GM10248 (cell line): ENCODE measurements at regions not wholly inside any gene's neighbourhood (a gene's known extent, or its start where the extent isn't known, plus 50 kb on each side); places are given as distances from the start of the nearest gene placed in this dataset.

Experiments used
- CTCF ChIA-PET: fragments of 300-600 bp; sonication (Branson Sonifier 250); formaldehyde crosslinking; extraction: SDS; loops from one replicate; lab custom pipeline; 2021; ENCODE audit warnings: antibody characterized with exemption; lab: Yijun Ruan, JAX
- POLR2A ChIA-PET: fragments of 350-650 bp; sonication (Branson Sonifier 250); formaldehyde crosslinking; extraction: SDS; loops from one replicate; lab custom pipeline; 2020; ENCODE audit warnings: antibody characterized with exemption; lab: Yijun Ruan, JAX
- DNase-seq: peaks from one replicate; pipeline ENCODE4 v3.0.0; 2012; ENCODE audit errors: extremely low spot score
- TF ChIP-seq, protein P1 (sequence below): IDR thresholded peaks from 2 replicates; pipeline ENCODE4 v1.5.1; 2012; ENCODE audit warnings: mild to moderate bottlenecking, low read depth; ENCODE audit errors: extremely low read depth, missing control alignments, control extremely low read depth

DNA sequence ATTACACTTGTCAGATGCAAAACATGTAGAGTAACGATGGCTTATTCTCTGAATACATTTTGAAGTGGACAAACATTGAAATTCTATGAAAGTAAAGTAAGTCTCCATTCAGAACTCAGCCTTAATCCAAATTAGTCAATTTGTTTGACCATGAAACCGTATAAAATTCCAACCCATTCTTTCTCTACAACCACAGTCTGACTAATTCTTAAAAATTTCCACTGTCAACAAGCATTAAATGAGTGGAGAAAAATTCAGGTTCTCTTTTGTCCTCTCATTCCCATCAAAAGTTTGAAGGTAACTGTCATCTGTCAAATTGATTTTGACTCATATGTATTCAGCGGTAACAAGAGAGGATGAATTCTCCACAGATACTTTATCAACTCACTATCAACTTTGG, 1031.5 kb downstream of the SORCS1 start:
- TF ChIP-seq, protein P1, sequence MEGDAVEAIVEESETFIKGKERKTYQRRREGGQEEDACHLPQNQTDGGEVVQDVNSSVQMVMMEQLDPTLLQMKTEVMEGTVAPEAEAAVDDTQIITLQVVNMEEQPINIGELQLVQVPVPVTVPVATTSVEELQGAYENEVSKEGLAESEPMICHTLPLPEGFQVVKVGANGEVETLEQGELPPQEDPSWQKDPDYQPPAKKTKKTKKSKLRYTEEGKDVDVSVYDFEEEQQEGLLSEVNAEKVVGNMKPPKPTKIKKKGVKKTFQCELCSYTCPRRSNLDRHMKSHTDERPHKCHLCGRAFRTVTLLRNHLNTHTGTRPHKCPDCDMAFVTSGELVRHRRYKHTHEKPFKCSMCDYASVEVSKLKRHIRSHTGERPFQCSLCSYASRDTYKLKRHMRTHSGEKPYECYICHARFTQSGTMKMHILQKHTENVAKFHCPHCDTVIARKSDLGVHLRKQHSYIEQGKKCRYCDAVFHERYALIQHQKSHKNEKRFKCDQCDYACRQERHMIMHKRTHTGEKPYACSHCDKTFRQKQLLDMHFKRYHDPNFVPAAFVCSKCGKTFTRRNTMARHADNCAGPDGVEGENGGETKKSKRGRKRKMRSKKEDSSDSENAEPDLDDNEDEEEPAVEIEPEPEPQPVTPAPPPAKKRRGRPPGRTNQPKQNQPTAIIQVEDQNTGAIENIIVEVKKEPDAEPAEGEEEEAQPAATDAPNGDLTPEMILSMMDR, result no peak
- DNase-seq, result no peak
- POLR2A ChIA-PET, result no interaction called here
- CTCF ChIA-PET, result interaction anchor here (0.8 kb wide), 1 partner anchor 15 kb away, joined by 3 read pairs; no protein-coding TSS in a partner anchor

DNA sequence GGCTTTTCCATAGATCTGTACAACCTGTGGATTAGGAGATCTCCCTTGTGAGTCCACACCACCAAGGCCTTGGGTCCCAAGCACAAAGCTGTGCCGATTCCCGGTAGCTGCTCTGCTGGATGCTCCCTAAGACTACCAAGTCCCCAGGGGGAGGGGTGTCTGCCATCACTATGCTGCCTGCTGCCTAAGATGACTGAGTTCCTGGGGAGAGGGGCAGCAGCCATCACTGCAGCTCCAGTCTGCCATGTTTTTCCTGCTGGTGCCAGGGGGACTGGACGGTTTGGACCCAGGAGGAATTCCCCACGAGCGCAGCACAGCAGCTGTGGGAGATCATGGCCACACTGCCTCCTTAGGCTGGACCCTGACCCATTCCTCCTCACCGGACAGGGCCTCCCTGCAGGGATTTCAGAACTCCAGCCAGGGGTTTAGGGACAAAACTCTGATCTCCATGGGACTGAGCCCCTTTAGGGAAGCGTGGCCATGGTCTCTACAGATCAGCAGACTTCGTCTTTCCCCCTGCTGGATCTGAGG, 1049.8 kb downstream of the SORCS1 start:
- ChIA-PET POLR2A (no interaction called here), CTCF (no interaction called here)
- TF ChIP-seq, protein P1, result no peak

DNA sequence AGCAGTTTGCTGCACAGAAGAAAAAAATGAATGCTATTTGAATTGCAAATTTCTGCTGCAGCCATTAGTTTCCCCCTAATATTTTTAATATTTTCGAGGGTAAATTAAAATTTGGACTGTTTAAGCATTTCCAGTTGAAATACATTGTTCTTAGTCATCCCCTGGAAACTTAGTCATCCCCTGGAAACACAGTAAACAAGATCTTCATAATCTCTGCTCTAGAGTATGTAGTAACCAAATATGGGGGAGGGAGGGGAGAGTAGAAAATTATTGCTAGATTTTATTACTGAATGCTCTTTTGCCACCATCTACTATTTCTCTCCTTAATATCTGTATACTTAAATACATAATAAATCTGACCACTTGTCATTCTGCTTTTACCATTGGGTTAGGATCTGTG, 1053.3 kb downstream of the SORCS1 start:
- TF ChIP-seq, protein P1, result no peak
- ChIA-PET CTCF (no interaction called here), POLR2A (interaction anchor here (0.6 kb wide), 1 partner anchor 157 kb away, joined by 4 read pairs; no protein-coding TSS in a partner anchor)
- no peak for DNase-seq

More for the DNA sequence above, 1049.8 kb downstream of the SORCS1 start:
- no peak for DNase-seq

DNA sequence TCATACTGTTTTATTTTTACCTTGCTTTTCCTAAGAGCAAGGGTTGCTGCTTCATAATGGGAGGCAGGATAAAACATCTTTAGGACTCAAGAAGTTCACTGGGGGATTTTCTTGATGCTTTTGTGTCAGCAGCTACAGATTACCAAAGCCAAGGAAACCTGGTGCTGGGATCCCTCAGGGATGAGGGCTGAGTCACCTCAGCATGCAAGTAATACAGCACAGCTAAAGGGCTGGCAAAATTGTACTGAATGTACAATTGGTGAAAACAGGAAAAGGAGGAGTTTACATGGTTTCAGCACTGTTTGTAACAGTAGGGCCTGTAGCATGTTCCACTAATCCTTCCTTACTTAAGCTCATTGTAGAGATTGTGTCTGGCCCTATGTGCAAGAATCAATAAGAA, 1056.8 kb downstream of the SORCS1 start:
- CTCF ChIA-PET, result no interaction called here

DNA sequence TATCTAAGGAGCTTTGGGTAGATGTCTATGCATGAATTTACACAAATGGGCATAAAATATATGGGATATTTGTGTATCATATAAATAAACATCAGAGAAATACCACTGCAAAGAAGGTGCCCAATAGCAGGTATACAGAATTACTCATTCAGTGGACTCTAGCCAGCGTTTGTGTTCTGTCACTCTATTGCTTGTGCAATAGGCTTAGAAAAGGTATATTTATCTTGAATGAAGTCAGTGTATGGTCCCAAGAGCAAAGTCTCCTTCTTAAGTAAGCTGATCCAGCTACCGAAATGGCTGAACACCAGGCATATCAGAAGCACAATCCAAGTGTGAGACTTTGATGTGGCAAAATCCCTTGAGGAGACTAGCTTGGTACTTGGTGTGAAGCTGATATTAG, 1058.4 kb downstream of the SORCS1 start:
- TF ChIP-seq, protein P1, result no peak
- DNase-seq, result no peak
- CTCF ChIA-PET, result no interaction called here
- POLR2A ChIA-PET, result no interaction called here

More for the DNA sequence above, 1056.8 kb downstream of the SORCS1 start:
- DNase-seq, result no peak
- POLR2A ChIA-PET, result no interaction called here
- TF ChIP-seq, protein P1, result no peak

DNA sequence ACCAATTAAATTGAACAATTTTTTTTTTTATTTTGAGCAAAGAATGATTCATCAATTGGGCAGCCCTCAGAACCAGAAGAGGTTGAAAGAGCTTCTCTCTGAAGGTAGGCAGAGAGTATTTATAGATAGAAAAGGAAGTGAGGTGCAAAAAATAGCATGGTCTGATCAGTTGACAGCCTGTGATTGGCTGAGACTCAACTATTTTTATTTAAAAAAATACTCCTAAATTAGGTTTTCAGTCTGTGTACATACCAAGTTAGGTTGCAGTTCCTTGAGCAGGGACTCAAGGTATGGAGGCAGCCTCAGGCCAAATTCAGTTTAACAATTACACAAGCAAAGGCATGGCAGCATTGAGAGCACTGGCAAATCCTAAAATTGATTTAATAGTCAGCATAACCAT, 1074.7 kb downstream of the SORCS1 start:
- DNase-seq, result no peak
- ChIA-PET CTCF (interaction anchor here (1.1 to 1.2 kb wide), 2 partner anchors 12 to 14 kb away, joined by 3 read pairs; no protein-coding TSS in a partner anchor), POLR2A (no interaction called here)
- TF ChIP-seq, protein P1, result no peak
